HG02884 (cell line): ENCODE measurements at regions not wholly inside any gene's neighbourhood (a gene's known extent, or its start where the extent isn't known, plus 50 kb on each side); places are given as distances from the start of the nearest gene placed in this dataset.
"Not testable (repeated sequence)": the region's sequence is repeated elsewhere in the genome, so short reads cannot be mapped to it uniquely, and the experiment has no call there.

ENCODE experiments used
- ATAC-seq: cut with Tn5 transposase; IDR thresholded peaks from one replicate; pipeline ENCODE4 v1.9.1; 2021; ENCODE audit warnings: mild to moderate bottlenecking, moderate library complexity; ENCODE audit not compliant: unreplicated experiment

DNA sequence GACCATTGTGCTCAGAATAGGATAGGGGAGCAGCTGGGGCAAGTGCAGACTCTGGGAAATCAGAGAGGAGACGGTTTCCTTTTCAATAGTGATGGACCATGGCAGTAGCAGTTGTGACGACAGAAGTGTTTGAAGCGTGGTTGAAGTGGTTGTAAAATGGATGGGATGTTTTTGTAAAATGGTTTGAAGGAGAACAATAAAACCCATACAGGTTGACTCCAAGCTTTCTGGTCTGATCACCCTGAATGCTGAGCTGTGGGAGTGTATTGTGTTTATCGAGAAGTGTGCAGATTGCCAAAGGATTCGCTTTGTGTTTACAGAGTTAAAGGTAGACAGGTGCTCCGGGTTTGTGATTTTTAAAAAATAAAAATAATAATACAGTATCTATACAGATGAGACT is 255.2 kb upstream of the SULF2 start:
- no peak for ATAC-seq

DNA sequence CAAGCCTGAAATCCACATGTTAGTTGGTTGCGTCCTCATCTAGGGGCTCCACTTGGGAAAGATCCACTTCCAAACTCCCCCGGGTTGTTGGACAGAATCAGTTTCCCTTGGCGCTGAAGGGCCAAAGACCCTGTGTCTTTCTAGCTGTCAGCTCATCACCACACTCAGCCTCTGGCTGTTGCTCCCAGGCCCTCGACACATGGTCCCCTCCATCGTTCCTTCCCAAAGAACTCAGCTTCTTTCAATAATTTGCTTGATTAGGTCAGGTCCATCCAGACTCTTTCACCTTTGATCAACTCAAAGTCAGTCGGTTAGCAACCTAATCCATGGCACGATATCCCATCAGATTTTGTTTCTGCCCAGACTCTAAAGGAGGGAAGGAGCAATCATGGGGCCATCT is 254.8 kb upstream of the SULF2 start:
- ATAC-seq: no peak

DNA sequence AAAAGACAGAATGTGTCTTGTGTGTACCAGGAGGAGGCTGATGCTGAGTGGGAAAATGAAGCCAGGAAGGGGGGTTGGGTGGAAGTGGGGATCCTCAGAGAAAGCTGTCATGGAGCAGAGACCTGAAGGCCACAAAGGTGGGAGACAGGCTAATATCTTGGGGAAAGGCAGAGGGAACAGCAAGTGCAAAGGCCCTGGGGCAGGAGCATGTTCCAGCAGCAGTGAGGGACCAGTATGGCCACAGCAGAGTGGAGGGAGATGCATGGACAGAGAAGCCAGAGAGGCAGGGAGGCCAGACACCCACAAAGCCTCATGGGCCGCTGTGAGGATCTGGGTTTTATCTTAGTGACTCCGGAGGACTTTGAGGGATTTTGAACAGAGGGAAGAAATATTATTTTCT is 254.2 kb upstream of the SULF2 start:
- no peak for ATAC-seq

DNA sequence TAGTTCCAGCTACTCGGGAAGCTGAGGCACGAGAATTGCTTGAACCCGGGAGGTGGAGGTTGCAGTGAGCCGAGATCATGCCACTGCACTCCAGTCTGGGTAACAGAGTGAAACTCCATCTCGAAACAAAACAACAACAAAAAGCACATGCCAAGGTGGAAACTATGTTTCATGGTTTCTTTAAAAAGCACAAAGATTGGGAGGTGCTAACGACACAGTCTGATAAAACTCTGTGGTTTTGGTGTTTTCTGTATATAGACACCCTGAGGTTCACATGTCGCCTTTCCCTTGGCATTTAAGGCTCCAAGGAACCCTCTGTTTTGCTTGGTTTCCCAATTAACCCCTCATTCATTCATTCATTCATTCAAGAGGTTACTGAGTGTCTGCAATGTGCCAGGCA is 253.4 kb upstream of the SULF2 start:
- no peak for ATAC-seq

DNA sequence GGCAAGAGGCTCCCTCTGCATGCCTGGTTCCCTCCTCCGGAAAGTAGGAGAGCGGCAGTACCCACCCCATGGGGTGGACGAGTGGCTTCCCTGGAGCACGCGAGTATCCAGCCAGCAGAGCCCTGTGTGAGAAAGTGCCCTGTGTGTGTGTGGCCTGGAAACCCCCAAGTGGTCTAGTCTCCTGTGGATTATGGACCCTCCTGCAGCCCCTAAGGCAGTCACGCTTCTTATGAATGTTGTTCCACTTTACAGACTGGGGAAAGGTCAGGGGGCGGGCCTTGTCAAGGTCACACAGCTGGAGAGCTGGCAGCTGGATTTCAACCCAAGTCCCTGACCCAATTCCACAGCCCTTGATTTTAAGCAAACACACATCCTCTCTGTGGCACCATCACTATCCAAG is 252.5 kb upstream of the SULF2 start:
- not testable (repeated sequence) for ATAC-seq

DNA sequence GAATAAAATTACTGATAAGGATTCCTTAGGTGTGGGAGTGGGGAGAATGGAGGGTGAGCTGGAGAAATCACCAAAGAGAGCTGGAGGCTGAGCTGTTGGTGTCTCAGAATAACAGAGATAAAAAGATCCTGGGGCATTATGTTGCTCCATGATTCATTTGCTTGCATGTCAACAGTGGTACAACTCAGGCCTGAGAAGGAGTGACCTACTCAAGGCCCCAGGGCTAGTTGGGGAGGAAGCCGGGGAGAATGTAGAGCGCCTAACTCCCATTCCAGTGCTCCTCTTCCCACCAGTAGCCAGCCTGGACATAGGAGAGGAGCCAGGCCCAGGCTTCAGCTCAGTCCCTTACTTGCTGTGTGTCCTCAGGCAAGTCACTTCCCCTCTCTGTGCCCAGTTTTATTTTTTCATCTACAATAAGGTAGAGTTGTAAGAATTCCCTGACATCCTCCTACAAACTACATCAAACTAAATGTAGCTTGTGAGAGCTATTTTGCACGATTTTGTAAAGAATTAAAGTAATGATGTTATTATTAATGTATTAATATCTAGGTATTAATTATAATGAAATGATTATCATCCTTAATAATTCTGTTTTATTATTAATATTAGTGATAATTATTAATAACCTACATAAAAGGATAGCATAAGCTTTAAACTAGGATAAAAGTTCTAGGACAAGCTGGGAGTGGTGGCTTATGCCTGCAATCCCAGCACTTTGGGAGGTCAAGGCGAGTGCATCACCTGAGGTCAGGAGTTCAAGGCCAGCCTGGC is 250.9 kb upstream of the SULF2 start:
- no peak for ATAC-seq

DNA sequence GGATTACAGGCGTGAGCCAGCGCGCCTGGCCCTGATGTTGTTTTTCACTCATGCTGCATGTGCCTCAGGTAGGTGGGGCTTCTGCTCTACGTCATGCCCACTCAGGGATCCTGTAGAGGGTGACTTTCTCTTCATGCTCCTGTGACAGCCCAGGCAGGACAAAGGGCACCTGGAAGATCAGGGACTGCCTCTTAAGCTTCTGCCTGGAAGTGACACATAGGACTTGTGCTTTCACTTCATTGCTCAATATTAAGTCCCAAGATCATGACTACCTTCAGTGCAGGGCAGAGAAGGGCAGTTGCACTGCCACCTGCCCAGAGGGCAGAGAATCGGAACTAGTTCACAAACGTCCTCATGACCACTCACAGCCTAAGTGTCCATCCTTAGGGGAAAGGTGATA is 249.5 kb upstream of the SULF2 start:
- no peak for ATAC-seq

DNA sequence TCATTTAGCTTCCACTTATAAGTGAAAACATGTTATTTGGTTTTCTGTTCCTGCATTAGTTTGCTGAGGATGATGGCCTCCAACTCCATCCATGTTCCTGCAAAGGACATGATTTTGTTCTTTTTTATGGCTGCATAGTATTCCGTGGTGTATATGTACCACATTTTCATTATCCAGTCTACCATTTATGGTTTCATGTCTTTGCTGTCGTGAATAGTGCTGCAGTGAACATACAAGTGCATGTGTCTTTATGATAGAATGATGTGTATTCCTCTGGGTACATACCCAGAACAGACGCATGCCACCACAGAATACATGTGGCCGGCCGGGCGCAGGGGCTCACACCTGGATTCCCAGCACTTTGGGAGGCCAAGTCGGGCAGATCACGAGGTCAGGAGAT is 247.7 kb upstream of the SULF2 start:
- ATAC-seq: not testable (repeated sequence)

DNA sequence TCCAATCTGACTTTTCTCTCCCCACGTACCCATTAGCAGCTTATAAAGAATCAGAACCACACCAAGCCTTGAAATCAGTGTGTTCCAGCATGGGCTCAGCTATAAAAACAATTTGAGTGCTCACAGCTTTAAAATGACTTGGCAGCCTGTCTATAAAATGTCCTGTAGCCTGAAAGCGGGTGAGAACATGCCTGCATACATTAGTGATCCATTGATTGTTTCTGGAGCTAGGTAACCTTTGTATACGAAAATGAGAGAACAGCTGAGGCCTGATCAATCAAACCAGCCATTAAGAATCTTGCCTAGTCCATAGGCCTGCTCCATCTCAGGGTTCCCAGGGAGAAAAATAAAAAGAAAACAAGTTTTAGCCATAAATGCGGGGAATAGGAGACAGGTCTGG is 245.8 kb upstream of the SULF2 start:
- ATAC-seq: no peak

DNA sequence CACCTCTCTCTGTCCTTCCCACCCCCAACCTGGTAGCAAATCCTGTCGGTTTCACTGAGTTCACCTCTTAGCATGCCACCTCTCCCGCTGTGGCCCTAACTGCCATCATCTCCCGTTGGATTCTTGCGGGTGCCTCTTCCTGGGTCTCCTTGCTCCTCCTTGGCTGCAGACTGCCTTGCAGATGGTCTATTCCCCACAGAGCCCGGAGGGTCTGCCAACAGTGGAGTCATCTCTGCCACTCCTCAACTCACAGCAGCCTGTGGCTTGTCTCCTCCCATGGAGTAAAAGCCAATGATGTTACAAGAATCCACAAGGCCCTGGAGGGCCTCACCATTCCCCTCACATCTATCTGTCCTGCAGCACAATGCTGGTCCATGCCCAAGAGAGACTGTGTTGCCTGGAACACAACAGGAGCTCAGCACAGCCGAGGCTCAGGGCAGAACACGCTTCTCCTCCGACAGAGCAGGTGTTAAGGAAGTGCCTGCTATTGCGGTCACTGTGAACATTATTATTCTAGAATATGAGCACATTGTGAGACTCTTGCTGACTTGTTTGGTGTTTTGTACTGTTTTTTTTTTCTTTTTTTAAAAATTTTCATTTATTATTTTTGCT is 241.8 kb upstream of the SULF2 start:
- no peak for ATAC-seq

DNA sequence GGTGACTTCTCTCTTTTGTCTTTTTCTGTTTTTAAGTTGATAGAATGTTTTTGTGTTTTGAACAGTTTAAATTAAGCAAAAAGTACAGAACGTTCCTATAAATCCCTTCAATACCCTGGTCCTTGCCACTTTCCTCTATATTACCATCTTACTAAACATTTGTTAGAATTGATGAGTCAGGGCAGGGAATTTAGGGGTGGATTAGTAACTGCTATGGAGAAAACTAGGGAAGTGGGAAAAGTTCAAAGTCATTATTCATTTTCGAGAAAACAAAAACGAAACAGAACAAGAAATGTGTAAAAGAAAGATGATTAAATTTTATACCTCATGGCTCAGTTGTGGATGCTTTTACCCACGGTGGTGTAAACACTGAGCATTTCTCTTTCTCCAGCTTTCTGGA is 240.4 kb upstream of the SULF2 start:
- no peak for ATAC-seq

DNA sequence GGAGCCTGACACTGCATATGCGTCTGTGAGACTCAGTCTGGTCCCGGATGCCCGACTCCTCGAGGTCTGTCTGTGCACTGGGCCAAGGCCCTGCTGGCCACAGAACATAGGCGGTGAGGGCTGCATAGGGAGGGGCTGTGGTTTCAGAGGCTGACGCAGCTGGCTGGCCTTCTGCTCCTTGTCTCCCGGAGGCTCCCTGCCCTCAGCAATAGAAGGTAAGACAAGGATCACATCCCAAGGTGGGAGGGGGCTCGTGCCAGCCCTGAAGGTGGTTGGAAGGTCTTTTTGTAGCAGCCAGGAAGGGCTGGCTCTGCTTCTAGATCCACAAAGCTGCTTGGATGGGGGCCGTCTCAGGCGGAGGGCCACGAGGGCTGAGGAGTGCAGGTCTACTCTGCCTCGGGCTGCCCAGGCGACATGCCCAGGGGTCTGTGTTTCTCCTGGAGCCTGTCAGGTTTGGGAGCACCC is 239.8 kb upstream of the SULF2 start:
- no peak for ATAC-seq

DNA sequence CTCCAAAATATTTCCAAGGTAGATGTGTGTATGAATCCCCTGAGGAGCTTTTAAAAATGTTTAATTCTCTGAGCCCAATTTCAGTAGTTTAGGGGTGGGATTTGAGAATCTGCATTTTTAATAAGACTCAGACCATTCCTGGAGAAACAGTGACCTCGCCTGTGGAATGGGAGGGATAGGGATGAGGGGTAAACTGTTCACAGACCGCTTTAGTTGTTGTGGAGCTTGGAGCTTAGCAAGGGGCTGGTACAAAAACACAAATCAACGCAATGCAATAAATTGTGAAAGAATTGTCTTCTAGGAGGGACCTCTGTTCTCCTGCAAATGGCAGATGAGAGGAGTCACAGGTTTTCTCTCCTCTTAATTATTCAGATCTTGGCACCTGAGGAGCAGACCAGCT is 239.3 kb upstream of the SULF2 start:
- no peak for ATAC-seq

DNA sequence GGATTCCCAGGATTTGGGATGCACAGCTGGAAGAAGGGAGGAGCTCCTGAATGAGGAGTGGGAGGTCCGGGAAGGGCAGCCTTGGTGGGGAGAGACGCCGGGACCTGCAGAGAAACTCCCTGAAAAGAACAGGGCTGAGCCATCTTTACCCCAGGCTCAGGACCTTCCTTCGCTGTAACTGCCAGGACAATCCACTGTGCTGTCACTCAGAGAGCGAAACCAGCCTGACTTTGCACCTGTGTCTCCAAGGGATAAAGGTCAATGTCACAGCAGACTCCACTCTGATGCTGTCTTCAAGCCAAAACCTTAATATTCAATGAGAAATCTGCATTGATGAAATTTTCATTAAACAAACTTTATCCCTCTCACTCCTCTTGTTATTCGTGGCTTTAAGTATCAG is 235.4 kb upstream of the SULF2 start:
- ATAC-seq: not testable (repeated sequence)

DNA sequence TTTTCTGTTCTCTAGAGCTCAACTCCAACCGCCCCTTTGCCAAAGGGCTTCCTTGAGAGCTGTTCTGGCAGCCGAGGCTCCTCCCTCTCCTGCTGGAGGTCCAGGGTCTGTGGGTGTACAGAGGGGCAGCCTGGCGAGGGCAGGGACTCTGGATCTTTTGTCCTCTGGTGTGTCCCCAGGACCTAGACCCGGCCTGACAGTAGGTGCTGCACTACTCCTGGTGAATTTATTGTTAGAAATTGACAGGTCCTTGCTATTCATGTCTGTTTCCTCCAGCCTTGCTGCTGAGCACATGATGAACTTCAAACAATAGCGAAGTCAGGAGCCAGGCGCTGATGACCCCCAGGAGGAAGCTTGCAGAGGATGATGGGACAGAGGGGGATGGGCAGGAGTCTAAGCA is 234.7 kb upstream of the SULF2 start:
- no peak for ATAC-seq

DNA sequence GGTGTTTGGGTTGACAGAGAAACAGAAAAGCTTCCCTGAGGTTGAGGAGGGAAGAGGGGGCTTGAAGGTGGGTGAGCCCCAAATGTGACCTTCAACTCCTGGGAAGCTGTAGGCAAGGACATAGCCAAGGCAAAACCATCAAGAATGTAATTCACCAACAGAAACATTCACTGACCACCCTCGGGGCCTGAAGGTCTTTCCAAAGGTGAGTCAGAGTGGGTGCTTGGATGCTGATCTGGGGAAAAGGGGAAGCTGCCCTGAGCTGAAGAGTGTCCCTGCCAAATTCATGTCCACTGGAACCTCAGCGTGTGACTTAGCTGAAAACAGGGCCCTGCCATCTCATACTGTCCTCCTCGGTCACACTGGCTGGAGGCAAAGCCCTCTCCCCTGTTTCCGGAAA is 234.2 kb upstream of the SULF2 start:
- no peak for ATAC-seq

DNA sequence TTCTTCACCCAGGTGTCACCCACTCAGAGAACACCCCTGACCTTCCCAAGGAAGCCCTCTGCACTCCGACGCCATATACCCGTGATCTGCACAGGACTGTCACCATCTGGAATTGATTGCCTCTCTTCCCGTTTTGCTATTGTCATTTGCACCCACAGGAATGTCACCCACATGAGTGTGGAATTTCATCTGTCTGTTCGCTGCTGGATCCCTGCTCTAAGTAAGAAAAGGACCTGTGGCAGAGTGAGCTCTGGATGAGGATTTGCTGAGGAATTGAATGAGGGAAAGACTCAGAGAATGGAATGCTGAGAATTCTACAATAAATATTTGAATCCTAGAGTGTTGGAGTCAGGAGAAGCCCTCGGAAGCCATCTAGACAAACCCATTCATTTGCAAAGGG is 233.6 kb upstream of the SULF2 start:
- not testable (repeated sequence) for ATAC-seq

DNA sequence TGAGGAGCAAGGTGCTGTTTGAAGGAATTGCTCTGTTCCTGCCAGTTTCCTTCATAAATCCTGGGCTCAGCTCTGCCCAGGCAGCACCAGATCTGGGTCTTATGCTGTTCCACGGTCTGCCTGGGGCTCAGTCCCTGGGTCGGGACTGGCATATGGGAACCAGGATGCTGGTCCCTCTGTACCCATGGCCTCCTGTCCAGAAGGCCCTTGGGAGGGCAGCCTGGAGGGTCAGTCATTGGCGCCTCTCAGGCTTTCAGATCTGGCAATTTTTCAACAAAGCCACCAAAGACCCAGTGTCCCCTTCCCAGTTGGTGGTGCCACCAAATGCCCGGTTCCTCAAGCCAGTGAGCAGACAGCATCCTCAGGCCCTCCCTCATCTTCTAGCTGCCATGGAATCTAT is 232.7 kb upstream of the SULF2 start:
- ATAC-seq: no peak

DNA sequence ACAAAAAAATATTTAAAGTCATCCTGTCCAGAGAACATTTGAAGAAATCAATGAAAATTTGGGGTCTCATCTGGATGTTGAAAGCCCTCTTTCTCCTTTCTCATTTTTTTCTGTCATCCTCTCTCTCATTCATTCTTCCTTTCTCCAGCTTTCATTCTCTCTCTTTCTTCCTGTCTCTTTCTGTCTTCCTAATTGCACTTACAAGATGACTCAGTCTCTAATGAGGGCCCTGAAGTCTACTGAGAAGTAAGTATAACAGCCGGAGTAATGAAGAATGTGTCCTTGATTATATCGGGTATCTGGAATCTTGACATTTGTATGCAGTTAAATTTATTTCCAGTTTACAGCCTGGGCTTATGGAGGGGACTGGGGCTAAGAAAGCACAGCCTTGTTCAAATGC is 232.2 kb upstream of the SULF2 start:
- no peak for ATAC-seq

DNA sequence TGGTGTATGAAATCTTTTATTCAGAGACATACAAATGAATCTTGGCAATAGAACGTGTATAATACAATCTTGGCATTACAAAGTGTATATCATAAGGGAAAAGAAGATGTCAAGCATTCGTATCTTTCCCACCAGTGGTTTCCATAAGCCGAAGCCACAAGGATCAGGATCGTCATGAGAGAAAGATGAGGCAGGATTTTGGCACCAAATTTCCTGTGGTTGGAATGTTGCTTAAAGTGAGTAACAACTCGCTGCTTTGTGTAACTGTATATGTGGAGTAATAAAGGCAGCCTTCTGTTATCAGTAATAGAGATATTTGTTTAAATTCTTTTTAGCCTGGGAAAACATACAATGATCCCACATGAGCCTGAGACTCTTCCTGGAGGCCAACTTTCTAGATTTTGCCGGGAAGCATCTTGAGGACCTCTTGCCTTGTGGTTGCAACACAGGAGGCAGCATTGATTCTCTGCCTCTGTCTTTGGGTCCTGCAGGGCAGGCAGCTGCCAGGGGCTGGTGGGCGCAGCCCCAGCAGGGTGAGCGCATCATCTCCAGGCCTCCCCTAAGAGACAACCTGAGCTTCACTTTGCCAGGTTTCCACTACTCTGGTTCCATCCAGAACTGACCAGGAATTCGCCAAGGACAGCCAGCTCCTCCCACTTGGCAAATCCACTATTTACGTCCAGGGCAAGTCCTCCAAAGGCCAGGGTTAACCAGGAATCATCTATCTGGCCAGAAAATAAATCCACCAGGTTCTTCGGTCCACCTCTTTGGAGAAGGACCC is 230.9 kb upstream of the SULF2 start:
- ATAC-seq: no peak

DNA sequence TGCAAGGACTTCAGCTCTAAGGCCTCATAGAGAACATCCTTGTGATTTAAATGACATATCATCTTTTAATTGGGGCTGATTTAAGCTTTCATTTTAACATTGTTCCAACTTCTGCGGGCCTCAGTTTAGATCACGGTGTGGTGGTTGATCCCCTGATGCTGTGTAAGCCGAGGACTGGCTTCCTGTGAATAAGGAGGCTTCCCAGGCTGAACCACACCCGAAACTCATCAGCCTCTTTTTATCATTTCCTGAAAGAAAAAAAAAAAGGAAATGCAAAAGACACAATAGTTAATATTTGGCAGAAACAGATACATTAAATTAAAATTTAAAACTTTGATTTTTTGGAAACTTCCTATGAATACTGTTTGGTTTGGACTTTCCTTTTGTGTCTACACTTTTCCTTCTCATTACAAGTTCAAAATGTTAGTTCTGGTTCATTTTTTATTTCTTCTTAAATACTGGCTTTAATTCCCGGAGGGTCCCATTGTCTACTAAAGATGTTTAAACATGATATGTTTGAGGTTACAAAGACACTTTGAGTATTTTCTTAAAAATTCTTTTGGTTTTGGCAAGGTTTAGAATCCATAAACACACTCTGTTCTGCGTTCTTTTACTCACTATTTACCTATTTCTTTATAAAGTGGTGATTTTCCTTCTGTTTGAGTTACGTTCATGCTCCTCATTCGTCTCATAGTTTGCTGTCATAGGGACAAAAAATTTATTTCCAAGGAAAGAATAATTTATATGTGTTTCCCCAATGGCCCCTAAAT is 230.0 kb upstream of the SULF2 start:
- ATAC-seq: no peak
